SJSA1 (cell line): ENCODE measurements at regions not wholly inside any gene's neighbourhood (a gene's known extent, or its start where the extent isn't known, plus 50 kb on each side); places are given as distances from the start of the nearest gene placed in this dataset.

Experiments
- DNase-seq, 2 experiments: peaks; one replicate each; pipeline ENCODE4 v3.0.0-alpha.2; 2015 to 2020; ENCODE audit warnings: low spot score in 2 of 2, low read depth in 1 of 2
- H3K27ac ChIP-seq: fragments of 250-450 bp; sonication (Bioruptor Pico); 2 replicates; pipeline ENCODE4 v1.5.1; 2020; ENCODE audit warnings: mild to moderate bottlenecking, moderate library complexity
- H3K27me3 ChIP-seq: fragments of 250-450 bp; sonication (Bioruptor Pico); replicated peaks from 2 replicates; pipeline ENCODE4 v1.5.1; 2020; ENCODE audit warnings: mild to moderate bottlenecking, moderate library complexity
- H3K36me3 ChIP-seq: fragments of 250-450 bp; sonication (Bioruptor Pico); 2 replicates; pipeline ENCODE4 v1.5.1; 2020; ENCODE audit warnings: mild to moderate bottlenecking
- H3K4me1 ChIP-seq: fragments of 250-450 bp; sonication (Bioruptor Pico); replicated peaks from 2 replicates; pipeline ENCODE4 v1.6.1; 2021; ENCODE audit warnings: mild to moderate bottlenecking
- H3K4me3 ChIP-seq: fragments of 250-450 bp; sonication (Bioruptor Pico); 2 replicates; pipeline ENCODE4 v1.5.1; 2020; ENCODE audit warnings: mild to moderate bottlenecking
- H3K9me3 ChIP-seq: fragments of 250-450 bp; sonication (Bioruptor Pico); replicated peaks from 2 replicates; pipeline ENCODE4 v1.5.1; 2020; ENCODE audit warnings: mild to moderate bottlenecking

GRCh38 chr6:140993515-140993914 lies 1139.2 kb upstream of the GJE1 start:
- H3K4me1 ChIP-seq = no peaks in the 10 kb centered on the region
- no peak overlapping the region for H3K27ac ChIP-seq
- no peaks in the 10 kb centered on the region for H3K9me3 ChIP-seq
- H3K36me3 ChIP-seq = no peaks in the 10 kb centered on the region
- H3K27me3 ChIP-seq = no peaks in the 10 kb centered on the region
- no peak overlapping the region for H3K4me3 ChIP-seq
- no peak for DNase-seq

- H3K27ac ChIP-seq = no peak overlapping the region
- H3K36me3 ChIP-seq = no peaks in the 10 kb centered on the region
- no peaks in the 10 kb centered on the region for H3K27me3 ChIP-seq
- no peaks in the 10 kb centered on the region for H3K4me1 ChIP-seq
- no peaks in the 10 kb centered on the region for H3K9me3 ChIP-seq
- no peak for DNase-seq
- H3K4me3 ChIP-seq = no peak overlapping the region
These were observed 1140.0 kb upstream of the GJE1 start for GRCh38 chr6:140992678-140993077.

GRCh38 chr6:140988780-140989179 lies 1143.9 kb upstream of the GJE1 start:
- DNase-seq = no peak
- no peaks in the 10 kb centered on the region for H3K27me3 ChIP-seq
- no peak overlapping the region for H3K27ac ChIP-seq
- H3K4me3 ChIP-seq = no peak overlapping the region
- no peaks in the 10 kb centered on the region for H3K4me1 ChIP-seq
- no peaks in the 10 kb centered on the region for H3K9me3 ChIP-seq
- H3K36me3 ChIP-seq = no peaks in the 10 kb centered on the region

- H3K4me3 ChIP-seq = no peak overlapping the region
- no peaks in the 10 kb centered on the region for H3K27me3 ChIP-seq
- H3K4me1 ChIP-seq = no peaks in the 10 kb centered on the region
- H3K9me3 ChIP-seq = no peaks in the 10 kb centered on the region
- no peaks in the 10 kb centered on the region for H3K36me3 ChIP-seq
- DNase-seq = no peak
- no peak overlapping the region for H3K27ac ChIP-seq
These were observed 1145.2 kb upstream of the GJE1 start for GRCh38 chr6:140987364-140988155.

- Histone ChIP-seq H3K4me1 (no peaks in the 10 kb centered on the region), H3K27me3 (no peaks in the 10 kb centered on the region), H3K4me3 (no peak overlapping the region), H3K9me3 (no peaks in the 10 kb centered on the region), H3K27ac (no peak overlapping the region), H3K36me3 (no peaks in the 10 kb centered on the region)
- no peak for DNase-seq
These were observed 1146.9 kb upstream of the GJE1 start for GRCh38 chr6:140985679-140986275.

- no peaks in the 10 kb centered on the region for H3K9me3 ChIP-seq
- no peaks in the 10 kb centered on the region for H3K27me3 ChIP-seq
- no peaks in the 10 kb centered on the region for H3K36me3 ChIP-seq
- no peak overlapping the region for H3K4me3 ChIP-seq
- H3K4me1 ChIP-seq = peaks cover 12% of the 10 kb centered on the region
- no peak for DNase-seq
- peak overlapping the region; percentile 47 for H3K27ac ChIP-seq
These were observed 1152.3 kb upstream of the GJE1 start for GRCh38 chr6:140980265-140980887.

GRCh38 chr6:140979642-140980091 lies 1153.1 kb upstream of the GJE1 start:
- H3K27ac ChIP-seq = peak overlapping the region; percentile 47
- no peaks in the 10 kb centered on the region for H3K9me3 ChIP-seq
- DNase-seq = peak; percentile 40 to 53
- no peak overlapping the region for H3K4me3 ChIP-seq
- peaks cover 12% of the 10 kb centered on the region for H3K4me1 ChIP-seq
- H3K27me3 ChIP-seq = no peaks in the 10 kb centered on the region
- no peaks in the 10 kb centered on the region for H3K36me3 ChIP-seq

- Histone ChIP-seq H3K9me3 (no peaks in the 10 kb centered on the region), H3K4me3 (no peak overlapping the region), H3K36me3 (no peaks in the 10 kb centered on the region), H3K4me1 (peaks cover 12% of the 10 kb centered on the region), H3K27ac (no peak overlapping the region), H3K27me3 (no peaks in the 10 kb centered on the region)
- DNase-seq = no peak
These were observed 1155.3 kb upstream of the GJE1 start for GRCh38 chr6:140977403-140977802.

GRCh38 chr6:140976806-140977205 lies 1155.9 kb upstream of the GJE1 start:
- no peaks in the 10 kb centered on the region for H3K27me3 ChIP-seq
- no peak overlapping the region for H3K27ac ChIP-seq
- no peaks in the 10 kb centered on the region for H3K36me3 ChIP-seq
- peaks cover 12% of the 10 kb centered on the region for H3K4me1 ChIP-seq
- no peak overlapping the region for H3K4me3 ChIP-seq
- DNase-seq = no peak
- H3K9me3 ChIP-seq = no peaks in the 10 kb centered on the region

GRCh38 chr6:140970485-140970884 lies 1162.2 kb upstream of the GJE1 start:
- H3K36me3 ChIP-seq = no peaks in the 10 kb centered on the region
- no peaks in the 10 kb centered on the region for H3K9me3 ChIP-seq
- no peak for DNase-seq
- no peak overlapping the region for H3K4me3 ChIP-seq
- no peak overlapping the region for H3K27ac ChIP-seq
- H3K4me1 ChIP-seq = no peaks in the 10 kb centered on the region
- H3K27me3 ChIP-seq = no peaks in the 10 kb centered on the region

GRCh38 chr6:140968062-140968461 lies 1164.7 kb upstream of the GJE1 start:
- Histone ChIP-seq H3K27me3 (no peaks in the 10 kb centered on the region), H3K36me3 (no peaks in the 10 kb centered on the region), H3K27ac (no peak overlapping the region), H3K9me3 (no peaks in the 10 kb centered on the region), H3K4me3 (no peak overlapping the region), H3K4me1 (no peaks in the 10 kb centered on the region)
- no peak for DNase-seq

GRCh38 chr6:140966676-140967075 lies 1166.0 kb upstream of the GJE1 start:
- no peaks in the 10 kb centered on the region for H3K4me1 ChIP-seq
- no peak overlapping the region for H3K4me3 ChIP-seq
- no peaks in the 10 kb centered on the region for H3K9me3 ChIP-seq
- no peaks in the 10 kb centered on the region for H3K27me3 ChIP-seq
- no peaks in the 10 kb centered on the region for H3K36me3 ChIP-seq
- no peak for DNase-seq
- no peak overlapping the region for H3K27ac ChIP-seq

- Histone ChIP-seq H3K27me3 (no peaks in the 10 kb centered on the region), H3K27ac (no peak overlapping the region), H3K9me3 (no peaks in the 10 kb centered on the region), H3K4me3 (no peak overlapping the region), H3K4me1 (peaks cover 7% of the 10 kb centered on the region; the same call in 1 of the 2 replicates), H3K36me3 (no peaks in the 10 kb centered on the region)
- DNase-seq = no peak
These were observed 1172.2 kb upstream of the GJE1 start for GRCh38 chr6:140960566-140960965.

- H3K27ac ChIP-seq = no peak overlapping the region
- DNase-seq = no peak
- no peaks in the 10 kb centered on the region for H3K9me3 ChIP-seq
- H3K27me3 ChIP-seq = no peaks in the 10 kb centered on the region
- peaks cover 7% of the 10 kb centered on the region; the same call in 1 of the 2 replicates for H3K4me1 ChIP-seq
- H3K36me3 ChIP-seq = no peaks in the 10 kb centered on the region
- no peak overlapping the region for H3K4me3 ChIP-seq
These were observed 1175.3 kb upstream of the GJE1 start for GRCh38 chr6:140957386-140957785.
